Astrocyte (in vitro differentiated cells and primary cell): ENCODE measurements at regions not wholly inside any gene's neighbourhood (a gene's known extent, or its start where the extent isn't known, plus 50 kb on each side); places are given as distances from the start of the nearest gene placed in this dataset.

Experiments
- EZH2 ChIP-seq: IDR thresholded peaks from 2 replicates; pipeline ENCODE4 v1.6.1; 2012; ENCODE audit warnings: mild to moderate bottlenecking, low read length, inconsistent platforms; ENCODE audit not compliant: insufficient read depth
- TF ChIP-seq, protein P1 (sequence below): IDR thresholded peaks from 2 replicates; pipeline ENCODE4 v1.5.1; 2011; ENCODE audit warnings: low read depth, mild to moderate bottlenecking, inconsistent platforms, low read length, moderate library complexity; ENCODE audit not compliant: insufficient read depth

GRCh38 chr10:128218161-128218560, 91.9 kb upstream of the MKI67 start:
- TF ChIP-seq, protein P1, sequence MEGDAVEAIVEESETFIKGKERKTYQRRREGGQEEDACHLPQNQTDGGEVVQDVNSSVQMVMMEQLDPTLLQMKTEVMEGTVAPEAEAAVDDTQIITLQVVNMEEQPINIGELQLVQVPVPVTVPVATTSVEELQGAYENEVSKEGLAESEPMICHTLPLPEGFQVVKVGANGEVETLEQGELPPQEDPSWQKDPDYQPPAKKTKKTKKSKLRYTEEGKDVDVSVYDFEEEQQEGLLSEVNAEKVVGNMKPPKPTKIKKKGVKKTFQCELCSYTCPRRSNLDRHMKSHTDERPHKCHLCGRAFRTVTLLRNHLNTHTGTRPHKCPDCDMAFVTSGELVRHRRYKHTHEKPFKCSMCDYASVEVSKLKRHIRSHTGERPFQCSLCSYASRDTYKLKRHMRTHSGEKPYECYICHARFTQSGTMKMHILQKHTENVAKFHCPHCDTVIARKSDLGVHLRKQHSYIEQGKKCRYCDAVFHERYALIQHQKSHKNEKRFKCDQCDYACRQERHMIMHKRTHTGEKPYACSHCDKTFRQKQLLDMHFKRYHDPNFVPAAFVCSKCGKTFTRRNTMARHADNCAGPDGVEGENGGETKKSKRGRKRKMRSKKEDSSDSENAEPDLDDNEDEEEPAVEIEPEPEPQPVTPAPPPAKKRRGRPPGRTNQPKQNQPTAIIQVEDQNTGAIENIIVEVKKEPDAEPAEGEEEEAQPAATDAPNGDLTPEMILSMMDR: no peak
- no peak for TF ChIP-seq EZH2
